Left lung (tissue), 4 donors: ENCODE measurements at regions not wholly inside any gene's neighbourhood (a gene's known extent, or its start where the extent isn't known, plus 50 kb on each side); places are given as distances from the start of the nearest gene placed in this dataset.

Experiments used
- ATAC-seq: fragments of 200-7000 bp; cut with Tn5 transposase; one replicate; pipeline ENCODE4 v1.9.1; 2020; ENCODE audit warnings: moderate library complexity
- DNase-seq, 4 donors: peaks; one replicate each; pipeline ENCODE4 v3.0.0-alpha.2; 2013 to 2020
- H3K27ac ChIP-seq, 2 donors: fragments of 200-600 bp; sonication (generic) in 1 of 2; one replicate each; pipeline versions ENCODE4 v1.5.0 to v1.8.0; 2020 to 2021
- H3K27me3 ChIP-seq, 2 donors: fragments of 200-600 bp; sonication (generic) in 1 of 2; one replicate each; pipeline versions ENCODE4 v1.5.0 to v1.8.0; 2020 to 2021
- H3K36me3 ChIP-seq, 2 donors: fragments of 200-600 bp; sonication (generic) in 1 of 2; one replicate each; pipeline versions ENCODE4 v1.5.0 to v1.8.0; 2020 to 2021
- H3K4me1 ChIP-seq, 2 donors: fragments of 200-600 bp; one replicate each; pipeline ENCODE4 v1.8.0; 2021
- H3K4me3 ChIP-seq, 2 donors: fragments of 200-600 bp; sonication (generic) in 1 of 2; one replicate each; pipeline versions ENCODE4 v1.5.0 to v1.8.0; 2020 to 2021; ENCODE audit warnings: mild to moderate bottlenecking in 1 of 2
- H3K9me3 ChIP-seq, 2 donors: fragments of 200-600 bp; sonication (generic) in 1 of 2; one replicate each; pipeline versions ENCODE4 v1.5.0 to v1.8.0; 2020 to 2021
- CTCF ChIP-seq, 2 donors: fragments of 200-600 bp; sonication (generic) in 1 of 2; IDR thresholded peaks; one replicate each; pipeline versions ENCODE4 v1.5.0 to v1.8.0; 2021; ENCODE audit warnings: antibody characterized with exemption in 2 of 2
- intact Hi-C, 2 donors: fragments of 100-400 bp; cut with DNase I; formaldehyde crosslinking; loops; one replicate each; pipeline versions ENCODE4 v1.11.2 to v1.14.2; 2022
- donor health status: DM: no; HTN: yes; CAD: no.
- donor health status: DM: no; HTN: no; CAD: no.

- TF ChIP-seq CTCF (IDR thresholded peaks at IDR 0.05), result no peak
- Histone ChIP-seq H3K27ac (no peak overlapping the region), H3K4me3 (no peak overlapping the region), H3K36me3 (no peaks in the 10 kb centered on the region), H3K9me3 (no peaks in the 10 kb centered on the region), H3K27me3 (no peaks in the 10 kb centered on the region), H3K4me1 (no peaks in the 10 kb centered on the region)
- ATAC-seq, result no peak
- intact Hi-C loops, result no loop called here
- no peak for DNase-seq
These were observed 716.5 kb upstream of the LRATD1 start for GRCh38 chr2:13916066-13916465.

GRCh38 chr2:13917958-13918357, 714.6 kb upstream of the LRATD1 start:
- Histone ChIP-seq H3K27ac (no peak overlapping the region), H3K27me3 (no peaks in the 10 kb centered on the region), H3K9me3 (peaks cover 0 to 14% of the 10 kb centered on the region in 2 donors), H3K4me1 (no peaks in the 10 kb centered on the region), H3K4me3 (no peak overlapping the region), H3K36me3 (no peaks in the 10 kb centered on the region)
- ATAC-seq (no peak), DNase-seq (no peak)
- intact Hi-C loops, result no loop called here
- no peak for TF ChIP-seq CTCF (IDR thresholded peaks at IDR 0.05)

- Histone ChIP-seq H3K27ac (no peak overlapping the region), H3K9me3 (peaks cover 0 to 22% of the 10 kb centered on the region in 2 donors), H3K4me3 (no peak overlapping the region), H3K4me1 (no peaks in the 10 kb centered on the region), H3K27me3 (no peaks in the 10 kb centered on the region), H3K36me3 (no peaks in the 10 kb centered on the region)
- TF ChIP-seq CTCF (IDR thresholded peaks at IDR 0.05), result no peak
- no peak for DNase-seq
- no peak for ATAC-seq
- intact Hi-C loops, result no loop called here
These were observed 712.5 kb upstream of the LRATD1 start for GRCh38 chr2:13919981-13920382.

- no peaks in the 10 kb centered on the region for H3K4me1 ChIP-seq
- no peak overlapping the region for H3K27ac ChIP-seq
- no peaks in the 10 kb centered on the region for H3K36me3 ChIP-seq
- DNase-seq (no peak), ATAC-seq (no peak)
- intact Hi-C loops, result no loop called here
- no peak for TF ChIP-seq CTCF (IDR thresholded peaks at IDR 0.05)
- H3K27me3 ChIP-seq, result no peaks in the 10 kb centered on the region
- H3K9me3 ChIP-seq, result peaks cover 0 to 22% of the 10 kb centered on the region in 2 donors
- no peak overlapping the region for H3K4me3 ChIP-seq
These were observed 711.3 kb upstream of the LRATD1 start for GRCh38 chr2:13921245-13921644.

GRCh38 chr2:13923823-13924222, 708.7 kb upstream of the LRATD1 start:
- H3K27me3 ChIP-seq, result no peaks in the 10 kb centered on the region
- no peak for TF ChIP-seq CTCF (IDR thresholded peaks at IDR 0.05)
- no peaks in the 10 kb centered on the region for H3K36me3 ChIP-seq
- no peak for DNase-seq
- intact Hi-C loops, result no loop called here
- H3K9me3 ChIP-seq, result peaks cover 0 to 25% of the 10 kb centered on the region in 2 donors
- H3K4me1 ChIP-seq, result no peaks in the 10 kb centered on the region
- no peak overlapping the region for H3K27ac ChIP-seq
- ATAC-seq, result no peak
- no peak overlapping the region for H3K4me3 ChIP-seq
